DMS53 treated with DMSO at 0.1 percent for 48 hours (cell line): ENCODE measurements at regions not wholly inside any gene's neighbourhood (a gene's known extent, or its start where the extent isn't known, plus 50 kb on each side); places are given as distances from the start of the nearest gene placed in this dataset.

Experiments used
- DNase-seq: peaks from one replicate; lab custom pipeline; 2025; ENCODE audit not compliant: unreplicated experiment; lab: John Stamatoyannopoulos, UW

- DNase-seq = no peak
Measured at GRCh38 chr2:241924069-241924908, 54.8 kb downstream of the RTP5 start.

GRCh38 chr2:241924909-241925250 lies 55.4 kb downstream of the RTP5 start:
- DNase-seq = no peak

- no peak for DNase-seq
Measured at GRCh38 chr2:241925277-241925676, 55.7 kb downstream of the RTP5 start.

- no peak for DNase-seq
Measured at GRCh38 chr2:241925821-241926441, 56.4 kb downstream of the RTP5 start.

GRCh38 chr2:241926541-241927311 lies 57.2 kb downstream of the RTP5 start:
- DNase-seq = no peak

- DNase-seq = no peak
Measured at GRCh38 chr2:241929551-241930490, 60.3 kb downstream of the RTP5 start.

- DNase-seq = no peak
Measured at GRCh38 chr2:241931084-241931975, 61.8 kb downstream of the RTP5 start.

- no peak for DNase-seq
Measured at GRCh38 chr2:241931976-241932898, 62.7 kb downstream of the RTP5 start.

GRCh38 chr2:241932899-241933178 lies 63.3 kb downstream of the RTP5 start:
- no peak for DNase-seq

GRCh38 chr2:241933179-241933911 lies 63.8 kb downstream of the RTP5 start:
- no peak for DNase-seq

GRCh38 chr2:241935314-241935713 lies 65.8 kb downstream of the RTP5 start:
- no peak for DNase-seq

GRCh38 chr2:241935774-241936173 lies 66.2 kb downstream of the RTP5 start:
- DNase-seq = no peak

GRCh38 chr2:241936457-241937133 lies 67.1 kb downstream of the RTP5 start:
- no peak for DNase-seq

- no peak for DNase-seq
Measured at GRCh38 chr2:241937297-241937696, 67.8 kb downstream of the RTP5 start.

- DNase-seq = no peak
Measured at GRCh38 chr2:241939541-241939940, 70.0 kb downstream of the RTP5 start.

- no peak for DNase-seq
Measured at GRCh38 chr2:241940329-241940728, 70.8 kb downstream of the RTP5 start.

- DNase-seq = no peak
Measured at GRCh38 chr2:241941691-241942301, 72.3 kb downstream of the RTP5 start.
